HG02938 (cell line): ENCODE measurements at regions not wholly inside any gene's neighbourhood (a gene's known extent, or its start where the extent isn't known, plus 50 kb on each side); places are given as distances from the start of the nearest gene placed in this dataset.
A peak's percentile ranks its signal among the peaks of the same experiment; 100 is the strongest.
"Not testable (repeated sequence)": the region's sequence is repeated elsewhere in the genome, so short reads cannot be mapped to it uniquely, and the experiment has no call there.

Experiments used
- ATAC-seq: cut with Tn5 transposase; IDR thresholded peaks from one replicate; pipeline ENCODE4 v1.9.1; 2021; ENCODE audit warnings: mild to moderate bottlenecking, moderate library complexity; ENCODE audit not compliant: unreplicated experiment

DNA sequence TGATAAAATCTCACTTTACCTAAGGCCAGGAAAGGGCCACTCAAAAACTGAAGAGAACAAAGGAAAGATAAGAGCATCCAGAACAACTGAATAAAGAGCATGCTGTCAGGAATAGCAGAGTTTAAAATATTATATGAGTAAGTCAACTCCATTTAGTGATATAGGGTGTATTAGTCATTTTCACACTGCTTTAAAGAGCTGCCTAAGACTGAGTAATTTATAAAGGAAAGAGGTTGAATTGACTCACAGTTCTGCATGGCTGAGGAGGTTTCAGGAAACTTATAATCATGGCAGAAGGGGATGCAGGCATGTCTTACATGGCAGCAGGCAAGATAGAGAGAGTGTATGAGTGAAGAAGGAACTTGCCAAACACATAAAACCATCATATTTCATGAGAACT is 778.0 kb upstream of the NECTIN3 start:
- no peak for ATAC-seq

DNA sequence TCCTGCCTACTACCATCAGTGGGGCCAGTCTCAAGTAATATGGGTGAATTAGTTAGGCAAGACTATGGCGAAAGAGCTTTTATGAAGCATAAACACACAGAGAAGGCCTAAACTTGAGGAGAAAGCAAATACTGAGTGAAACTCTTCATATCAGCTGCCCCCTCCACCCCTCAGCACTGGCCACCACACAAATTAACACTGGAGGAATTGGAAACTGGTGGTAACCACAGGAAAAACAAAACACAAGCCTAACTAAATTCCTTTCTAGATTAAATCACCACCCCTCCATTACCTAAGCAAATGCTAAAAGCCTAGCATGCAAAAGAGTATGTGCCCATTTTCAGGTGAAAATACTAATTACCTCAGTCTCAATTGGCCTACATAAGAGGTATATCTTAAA is 774.7 kb upstream of the NECTIN3 start:
- no peak for ATAC-seq

DNA sequence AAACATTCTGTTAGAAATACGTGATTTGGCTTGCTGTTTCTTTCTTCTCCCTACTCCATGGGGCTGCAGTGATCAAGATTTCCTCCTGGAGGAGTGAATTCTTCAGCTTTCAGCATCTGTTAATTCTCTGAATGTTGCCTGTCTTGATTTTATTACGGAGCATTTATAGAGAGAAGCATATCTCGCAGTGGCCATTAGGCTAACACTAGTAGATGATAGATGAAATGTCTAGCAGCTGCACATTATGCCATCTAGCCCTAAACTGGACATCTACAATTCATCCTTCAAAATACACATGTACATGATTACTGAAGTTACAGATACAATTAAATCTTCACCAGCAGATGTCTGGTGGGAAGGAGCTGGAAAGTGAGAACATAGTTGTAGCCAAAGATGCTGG is 769.8 kb upstream of the NECTIN3 start:
- ATAC-seq: no peak

DNA sequence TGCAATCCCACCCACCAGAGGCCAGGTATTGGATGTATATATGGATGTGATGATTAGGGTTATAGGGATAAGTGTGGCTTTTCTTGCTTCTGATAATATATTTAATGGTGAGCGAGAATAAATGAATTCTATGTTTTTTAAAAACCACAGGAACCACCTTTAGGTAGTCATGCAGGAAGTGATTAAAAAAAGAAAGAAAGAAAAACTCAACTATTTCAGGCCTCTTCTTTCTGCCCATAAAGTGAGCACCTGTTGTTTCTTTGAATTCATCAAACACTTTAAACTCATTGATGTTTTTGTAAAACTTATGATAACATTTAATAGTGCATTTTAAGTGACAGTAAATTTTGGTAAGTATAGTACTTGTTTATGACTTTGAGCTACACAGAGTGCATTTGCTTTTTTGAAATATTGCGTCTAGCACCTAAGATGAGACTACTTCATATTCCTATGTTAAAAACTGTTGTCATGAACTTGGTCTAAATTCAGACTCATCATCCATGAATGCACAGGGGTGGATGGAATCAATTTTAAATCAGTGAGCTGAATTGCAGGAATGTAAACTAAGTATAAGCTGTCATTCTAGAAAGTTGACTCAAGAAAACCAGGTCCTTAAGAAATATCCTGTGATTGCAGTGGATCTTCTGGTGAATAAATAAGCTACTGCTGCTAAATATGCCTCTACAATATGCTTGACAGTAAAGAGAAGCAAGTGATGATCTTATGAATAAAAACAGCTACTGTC is 764.4 kb upstream of the NECTIN3 start:
- ATAC-seq: no peak

DNA sequence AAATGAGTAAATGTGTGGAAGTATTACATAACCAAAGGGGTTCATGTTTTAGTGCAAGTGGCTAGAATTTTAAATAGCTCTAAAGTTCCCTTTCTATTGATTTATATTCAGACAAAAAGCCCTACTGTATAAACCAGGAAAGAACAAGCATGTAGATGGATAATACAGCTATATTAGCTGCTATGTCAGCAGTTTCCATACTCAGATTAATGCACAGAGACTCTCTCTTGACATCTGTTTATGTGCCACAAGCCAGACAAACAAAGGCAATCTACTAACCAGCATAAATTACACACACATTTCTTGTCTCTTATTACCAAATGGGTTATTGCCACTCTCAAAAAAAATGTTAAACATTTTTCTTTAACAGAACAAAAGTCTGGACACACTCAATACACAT is 760.1 kb upstream of the NECTIN3 start:
- ATAC-seq: no peak

DNA sequence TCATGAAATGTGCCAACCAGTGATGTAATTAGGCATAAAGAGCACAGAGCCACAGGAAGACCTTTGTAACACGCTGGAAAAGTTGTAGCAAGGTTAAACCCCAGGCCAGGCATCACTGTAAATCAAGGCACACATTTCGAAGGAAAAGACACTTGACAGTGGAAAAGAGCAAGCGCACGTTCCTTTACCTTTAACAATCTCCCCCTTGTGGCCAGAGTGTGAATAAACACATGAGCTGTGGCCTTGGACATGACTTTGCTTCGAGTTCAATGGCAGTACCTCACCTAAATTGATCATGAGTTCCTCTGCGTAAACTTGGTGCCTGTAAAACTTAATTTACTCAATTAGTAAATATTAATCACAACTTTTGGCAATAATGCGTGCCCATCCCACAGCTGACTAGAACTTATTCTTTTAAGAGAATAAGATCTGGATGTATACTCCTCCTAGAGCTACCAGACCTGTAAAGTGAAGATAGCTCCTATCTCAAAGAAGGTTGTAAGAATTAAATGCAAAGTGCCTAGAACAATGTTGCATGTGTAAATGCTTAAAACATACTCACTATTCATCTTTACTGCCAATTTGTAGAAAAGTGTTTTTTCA is 757.0 kb upstream of the NECTIN3 start:
- peak; percentile 96 for ATAC-seq

DNA sequence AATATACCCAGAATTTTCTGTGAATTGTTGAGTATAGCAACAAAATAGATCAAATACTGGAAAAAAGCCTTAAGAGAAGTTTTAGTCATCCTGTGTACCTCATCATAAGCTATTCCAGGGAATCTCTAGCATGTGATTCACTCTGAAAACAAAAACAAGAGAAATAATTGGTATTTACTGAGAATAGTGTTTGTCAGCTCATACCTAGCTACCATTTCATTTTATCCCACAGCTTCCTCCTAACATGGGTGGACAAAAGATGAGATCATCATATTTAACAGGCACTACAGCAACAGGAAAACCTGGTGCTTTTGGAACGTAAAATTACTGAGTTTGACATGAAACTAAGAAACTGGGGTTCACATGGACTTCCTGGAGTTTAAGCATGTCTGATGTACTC is 753.5 kb upstream of the NECTIN3 start:
- ATAC-seq: no peak

DNA sequence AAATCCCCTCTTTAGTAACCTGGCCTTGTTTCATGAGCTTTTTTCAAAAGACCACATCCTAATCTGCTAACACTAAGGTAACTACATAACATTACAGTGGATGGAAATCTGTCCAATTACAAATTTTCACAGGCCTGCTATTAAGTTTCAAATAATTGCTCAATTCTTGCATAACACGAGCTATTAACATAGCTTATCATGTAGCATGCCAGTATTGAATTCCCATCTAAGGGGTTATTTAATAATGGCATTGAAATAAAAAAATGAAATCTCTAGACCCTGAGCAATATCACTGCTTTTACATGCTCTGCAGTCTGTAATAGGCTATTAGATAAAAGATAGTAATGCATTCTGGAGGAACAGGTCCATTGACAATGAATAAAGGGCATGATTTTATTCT is 748.3 kb upstream of the NECTIN3 start:
- ATAC-seq: no peak

DNA sequence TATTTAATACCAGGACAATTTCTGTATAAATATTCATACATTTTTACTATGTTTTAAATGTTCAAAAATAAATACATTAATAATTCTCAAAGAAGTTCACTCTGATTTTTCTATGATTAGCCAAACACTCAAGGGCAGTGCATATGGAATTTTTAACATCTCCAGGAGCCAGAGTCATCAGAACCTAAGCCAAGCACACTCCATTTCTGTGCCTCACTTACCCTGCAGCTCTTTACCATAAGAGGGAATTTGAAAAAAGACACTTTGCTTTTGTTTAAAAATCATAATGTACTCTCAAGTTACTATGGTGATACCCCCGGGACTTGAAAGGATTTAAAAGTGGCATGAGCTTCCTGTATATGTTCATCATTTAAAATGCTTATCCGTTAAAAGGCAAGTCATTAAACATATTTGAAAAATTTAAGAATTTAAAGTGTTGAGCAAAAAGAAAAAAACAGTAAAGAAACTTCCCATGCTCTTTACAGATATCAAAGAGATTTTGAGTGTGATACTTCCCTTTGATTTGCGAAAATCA is 747.4 kb upstream of the NECTIN3 start:
- ATAC-seq: no peak

DNA sequence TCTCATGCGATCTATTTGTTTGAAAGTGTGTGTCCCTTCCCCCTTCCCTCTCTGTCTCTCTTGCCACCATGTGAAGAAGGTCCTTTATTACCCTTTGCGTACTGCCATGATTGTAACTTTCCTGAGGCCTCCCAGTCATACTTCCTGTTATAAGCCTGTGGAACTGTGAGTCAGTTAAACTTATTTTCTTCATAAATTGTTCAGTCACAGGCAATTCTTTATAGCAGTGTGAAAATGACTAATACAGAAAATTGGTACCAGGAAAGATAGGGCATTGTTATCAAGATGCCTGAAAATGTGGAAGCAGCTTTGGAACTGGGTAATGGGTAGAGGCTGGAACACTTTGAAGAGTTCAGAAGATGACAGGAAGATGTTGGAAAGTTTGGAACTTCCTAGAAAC is 743.7 kb upstream of the NECTIN3 start:
- ATAC-seq: no peak

DNA sequence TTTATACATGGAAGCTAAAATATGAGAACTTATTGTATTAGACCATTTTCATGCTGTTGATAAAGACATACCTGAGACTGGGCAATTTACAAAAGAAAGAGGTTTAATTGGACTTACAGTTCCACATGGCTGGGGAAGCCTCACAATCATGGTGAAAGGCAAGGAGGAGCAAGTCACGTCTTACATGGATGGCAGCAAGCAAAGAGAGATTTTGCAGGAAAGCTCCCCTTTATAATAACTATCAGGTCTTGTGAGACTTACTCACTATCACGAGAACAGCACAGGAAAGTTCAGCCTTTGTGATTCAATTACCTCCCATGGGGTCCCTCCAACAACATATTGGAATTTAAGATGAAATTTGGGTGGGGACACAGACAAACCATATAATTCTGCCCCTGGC is 740.1 kb upstream of the NECTIN3 start:
- ATAC-seq: not testable (repeated sequence)

DNA sequence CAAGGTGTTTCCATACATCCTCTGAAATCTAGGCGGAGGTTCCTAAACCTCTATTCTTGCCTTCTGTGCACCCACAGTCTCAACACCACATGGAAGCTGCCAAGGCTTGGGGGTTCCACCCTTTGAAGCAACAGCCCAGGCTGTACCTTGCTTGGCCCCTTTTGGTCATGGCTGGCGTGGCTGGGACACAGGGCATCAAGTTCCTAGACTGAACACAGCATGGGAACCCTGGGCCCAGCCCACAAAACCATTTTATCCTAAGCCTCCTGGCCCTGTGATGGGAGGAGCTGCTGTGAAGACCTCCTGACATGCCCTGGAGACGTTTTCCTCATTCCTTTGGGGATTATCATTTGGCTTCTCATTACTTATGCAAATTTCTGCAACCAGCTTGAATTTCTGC is 739.0 kb upstream of the NECTIN3 start:
- no peak for ATAC-seq

DNA sequence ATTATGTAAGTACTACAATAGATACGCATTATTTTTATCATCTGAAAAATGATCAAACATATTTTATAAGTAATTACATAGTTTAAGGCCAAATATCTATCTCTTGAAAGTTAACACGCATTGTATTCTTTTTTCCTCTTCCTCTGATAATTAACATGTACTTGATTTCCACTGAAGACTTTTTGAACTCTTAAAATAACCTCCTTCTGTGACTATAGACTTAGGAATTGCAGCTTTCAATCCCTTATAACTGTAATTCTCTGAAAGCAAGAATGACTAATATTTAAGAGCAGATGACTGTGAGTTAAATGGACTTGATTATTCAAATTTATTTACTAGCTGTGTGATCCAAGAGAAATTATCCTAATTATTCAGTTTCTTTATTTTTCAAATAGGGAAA is 730.6 kb upstream of the NECTIN3 start:
- no peak for ATAC-seq

DNA sequence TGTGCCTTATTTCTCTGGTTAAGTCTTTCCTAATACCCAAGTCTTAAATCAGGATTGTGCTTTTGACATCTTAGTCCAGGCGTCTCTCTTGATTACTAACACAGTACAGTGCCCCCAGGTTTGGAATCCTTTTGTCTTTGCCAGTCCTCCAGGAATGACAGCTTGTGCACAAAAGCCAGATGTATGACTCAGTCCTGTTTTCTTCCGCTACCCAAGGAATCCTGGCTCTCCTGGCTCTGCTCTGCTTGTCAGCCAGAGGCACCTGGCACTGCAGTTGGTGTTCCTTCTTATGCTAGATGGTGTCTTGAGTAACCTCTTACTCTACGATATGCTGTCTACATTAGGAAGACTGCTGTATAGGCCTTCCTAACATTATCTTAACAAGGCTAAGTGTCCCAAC is 728.2 kb upstream of the NECTIN3 start:
- ATAC-seq: peak; percentile 12

DNA sequence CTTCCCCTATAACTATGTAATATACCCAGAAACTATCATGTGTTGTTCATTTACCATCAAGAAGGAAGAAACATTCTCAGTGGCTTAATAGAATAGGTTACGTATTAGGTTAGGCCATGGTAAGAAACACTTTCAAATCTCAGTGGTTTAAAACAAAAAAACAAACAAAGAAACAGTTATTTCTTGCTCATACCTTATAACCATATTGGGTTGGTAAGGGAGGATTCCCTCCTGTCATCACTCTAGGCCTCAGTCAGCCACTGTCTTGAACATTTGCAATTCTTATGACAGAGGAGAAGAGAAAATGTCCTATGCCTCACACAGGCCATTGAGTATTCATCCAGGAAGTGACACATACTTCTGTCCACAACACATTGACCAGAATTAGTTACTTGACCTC is 727.7 kb upstream of the NECTIN3 start:
- peak; percentile 91 for ATAC-seq

DNA sequence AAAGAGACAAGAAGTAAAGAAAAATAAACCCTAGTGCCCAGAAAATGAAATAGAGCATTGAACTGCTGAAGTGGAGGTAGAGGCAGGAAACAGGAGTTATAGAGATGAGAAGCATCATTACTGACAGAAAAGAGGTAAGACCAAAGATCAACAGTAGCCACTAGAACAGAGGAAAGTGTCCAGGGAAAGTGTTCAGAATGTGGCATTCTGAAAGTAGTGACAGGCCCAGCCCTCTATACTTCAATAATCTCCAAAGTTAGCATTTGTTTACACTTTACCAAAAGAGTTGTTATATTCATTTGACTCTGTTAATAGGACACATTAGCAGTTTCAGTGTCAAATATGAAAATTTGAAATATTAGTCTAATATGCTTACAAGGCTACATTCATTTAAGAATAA is 727.1 kb upstream of the NECTIN3 start:
- ATAC-seq: no peak

DNA sequence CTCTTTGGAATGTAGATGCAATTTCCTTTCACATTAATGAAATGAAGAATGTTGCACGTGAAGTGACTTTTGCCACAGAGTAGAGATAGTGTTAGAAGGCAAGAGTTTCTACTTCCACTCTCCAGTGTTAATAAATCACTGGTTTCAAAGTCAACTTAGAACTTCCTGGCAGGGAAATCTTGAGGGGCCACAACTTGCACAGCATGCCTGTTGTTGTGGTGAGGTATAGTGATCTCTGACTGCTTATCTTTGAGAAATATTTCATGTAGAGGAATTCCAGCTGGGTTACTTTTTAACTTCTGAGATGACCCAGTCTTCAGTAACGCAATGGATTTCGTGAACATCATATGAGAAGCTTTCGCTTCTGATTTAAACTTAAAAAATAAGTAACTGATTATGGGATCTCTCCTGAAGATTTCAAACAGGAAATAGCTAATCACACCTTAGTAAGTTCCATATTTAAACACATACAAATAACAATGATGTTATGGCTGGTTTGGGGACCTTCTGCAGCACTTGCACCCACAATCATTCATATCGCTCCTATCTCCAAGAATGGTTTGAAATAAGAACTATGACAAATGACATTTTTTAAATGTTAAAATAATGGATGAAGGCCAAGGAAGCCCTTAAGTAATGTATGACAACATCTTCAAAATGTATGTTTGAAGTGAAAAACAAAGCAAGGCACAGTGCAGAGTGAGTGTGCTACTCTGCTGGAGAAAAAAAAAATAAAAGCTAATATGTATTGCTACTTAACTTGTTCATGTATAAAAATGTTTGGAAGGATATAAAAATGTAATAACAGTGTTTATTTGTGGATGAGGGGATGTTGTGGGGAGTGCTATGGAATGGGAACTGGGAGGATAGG is 726.5 kb upstream of the NECTIN3 start:
- peak; percentile 32 for ATAC-seq

DNA sequence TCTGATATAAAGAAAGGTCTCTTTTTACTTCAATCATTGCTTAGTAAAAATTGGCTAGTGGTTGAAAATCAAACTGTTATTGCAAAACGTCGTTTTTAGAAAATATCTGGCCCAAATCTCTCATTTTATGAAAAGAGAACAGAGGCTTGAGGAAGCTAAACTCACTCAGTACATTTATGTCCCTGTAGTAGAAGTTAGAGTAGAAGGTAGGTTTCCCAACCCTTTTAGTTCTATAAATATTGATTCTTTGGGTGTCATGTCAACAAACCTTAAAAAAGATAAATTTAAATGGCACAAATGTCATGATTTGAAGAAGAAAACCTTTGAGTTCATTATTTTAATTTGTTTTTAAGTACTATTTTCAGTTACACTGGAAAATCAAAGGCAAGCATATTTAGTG is 722.3 kb upstream of the NECTIN3 start:
- no peak for ATAC-seq

DNA sequence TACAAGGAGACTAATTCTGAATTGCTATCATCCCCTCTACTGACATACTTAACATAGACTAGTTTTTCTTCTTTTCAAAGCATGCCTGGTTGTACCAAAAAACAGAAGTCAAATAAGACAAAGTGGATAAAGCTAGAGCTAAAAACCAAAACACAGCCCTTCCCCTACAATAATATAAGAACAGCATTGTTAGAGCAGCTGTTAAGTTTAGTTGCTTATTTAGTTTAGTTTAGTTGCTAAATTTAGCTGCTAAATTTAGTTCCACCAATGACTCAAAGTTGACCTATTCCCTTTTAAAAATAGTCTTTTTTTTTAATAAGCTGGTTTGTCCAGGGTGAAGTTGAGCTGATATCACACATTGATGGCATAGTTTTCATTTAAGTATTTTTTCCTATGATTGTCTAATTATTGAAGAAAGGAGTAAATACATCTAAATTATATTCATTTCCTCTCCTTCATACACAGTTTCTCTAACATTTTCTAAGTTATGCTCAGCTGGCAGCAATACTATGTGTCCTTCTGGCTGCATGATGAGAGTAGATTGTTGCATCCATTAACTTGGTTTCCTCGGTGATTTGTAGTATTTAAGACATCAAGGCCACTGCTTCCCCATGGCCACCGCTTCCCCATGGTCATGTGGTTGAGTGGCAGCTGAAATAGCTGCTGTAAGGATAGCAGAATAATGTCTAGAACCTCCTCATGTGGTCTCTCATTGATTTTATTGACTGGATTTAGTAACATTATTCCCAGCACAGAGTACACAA is 718.6 kb upstream of the NECTIN3 start:
- ATAC-seq: no peak

DNA sequence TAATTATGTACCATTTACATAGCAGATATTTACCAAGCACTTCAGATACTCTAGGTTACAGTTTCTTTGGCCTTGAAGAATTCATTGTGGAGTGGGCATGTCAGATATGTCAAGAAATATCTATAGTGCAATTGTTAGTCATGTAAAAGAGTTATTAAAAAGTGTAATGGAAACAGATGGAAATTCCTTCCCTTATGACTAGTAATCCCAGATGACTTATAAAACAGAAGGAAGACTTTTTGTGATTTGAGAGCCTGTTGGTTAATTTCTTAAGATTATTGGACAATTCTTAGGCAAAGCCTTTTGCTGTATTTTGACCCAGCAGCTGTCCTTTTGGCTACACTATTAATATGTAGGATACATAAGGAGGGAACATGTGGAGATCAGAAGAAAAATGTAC is 708.9 kb upstream of the NECTIN3 start:
- ATAC-seq: no peak

DNA sequence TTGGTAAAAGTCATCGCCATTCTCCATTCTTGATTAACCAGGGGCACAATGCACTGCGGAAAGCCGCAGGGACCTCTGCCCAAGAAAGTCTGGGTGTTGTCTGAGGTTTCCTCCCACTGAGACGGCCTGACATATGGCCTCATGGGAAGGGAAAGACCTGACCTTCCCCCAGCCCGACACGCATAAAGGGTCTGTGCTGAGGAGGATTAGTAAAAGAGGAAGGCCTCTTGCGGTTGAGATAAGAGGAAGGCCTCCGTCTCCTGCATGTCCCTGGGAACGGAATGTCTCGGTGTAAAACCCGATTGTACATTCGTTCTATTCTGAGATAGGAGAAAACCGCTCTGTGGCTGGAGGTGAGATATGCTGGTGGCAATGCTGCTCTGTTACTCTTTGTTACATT is 704.3 kb upstream of the NECTIN3 start:
- ATAC-seq: not testable (repeated sequence)
